ENCODE measurements at regions not wholly inside any gene's neighbourhood (a gene's known extent, or its start where the extent isn't known, plus 50 kb on each side); places are given as distances from the start of the nearest gene placed in this dataset.

DNA sequence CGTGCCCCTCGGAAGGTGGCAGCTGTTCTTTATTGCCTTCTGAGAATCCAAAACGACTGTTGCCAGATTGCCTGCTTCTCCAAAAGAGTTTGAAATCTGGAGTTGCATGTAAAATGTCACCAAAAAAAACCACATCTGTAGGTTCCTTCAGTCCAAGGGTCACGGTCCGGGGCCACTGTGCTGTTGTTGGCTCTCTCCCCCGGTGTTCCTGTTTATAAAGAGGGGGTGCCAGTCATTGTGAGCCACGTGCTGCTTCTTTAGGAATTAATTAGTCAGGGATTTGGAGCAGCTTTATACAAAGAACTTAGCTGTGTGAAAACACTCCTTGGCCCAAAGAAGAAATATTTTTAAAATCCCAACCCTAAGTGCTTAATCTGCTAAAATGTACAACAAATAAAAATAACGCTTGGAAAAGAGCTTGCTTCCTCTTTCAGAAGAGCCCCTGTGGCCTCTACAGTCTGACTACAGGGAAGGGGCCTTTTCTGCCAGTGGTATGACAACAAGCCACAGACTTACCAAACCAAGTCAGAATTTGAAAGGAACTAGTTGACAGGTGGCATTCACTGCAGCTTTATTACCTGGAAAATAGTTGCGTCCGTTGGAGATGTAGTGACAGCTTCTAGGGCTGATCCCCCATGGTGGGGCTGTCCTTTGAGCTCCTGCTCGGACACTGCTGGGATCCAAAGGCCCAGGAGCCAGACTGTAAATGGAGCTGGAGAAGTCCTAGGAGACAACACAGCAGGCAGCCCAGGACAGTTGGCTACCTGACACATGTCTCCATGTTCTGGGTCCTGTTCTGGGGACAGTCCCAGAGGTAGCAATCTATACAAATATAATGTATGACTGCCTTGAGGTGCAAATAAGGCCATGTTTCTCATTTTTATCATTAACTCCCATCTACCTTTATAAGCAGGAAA is 84.5 kb upstream of the SLC1A4 start:
- Mint-ChIP-seq H3K4me1 (peaks cover 3% of the 10 kb centered on the region), H3K9me3 (no peaks in the 10 kb centered on the region), H3K4me3 (no peak overlapping the region), H3K27ac (no peak overlapping the region), H3K27me3 (peaks cover 53% of the 10 kb centered on the region), H3K36me3 (no peaks in the 10 kb centered on the region)
- CTCF ChIA-PET, result interaction anchor here (1.2 to 1.9 kb wide), 3 partner anchors 13 to 416 kb away, joined by 3 to 7 read pairs (median 4); no protein-coding TSS in a partner anchor
- DNase-seq, result no peak

- Mint-ChIP-seq H3K4me3 (no peak overlapping the region), H3K27me3 (peaks cover 53% of the 10 kb centered on the region), H3K27ac (no peak overlapping the region), H3K36me3 (no peaks in the 10 kb centered on the region), H3K9me3 (no peaks in the 10 kb centered on the region), H3K4me1 (peaks cover 3% of the 10 kb centered on the region)
- DNase-seq, result no peak
- CTCF ChIA-PET, result interaction anchor here (1.4 to 1.9 kb wide), 2 partner anchors 12 to 417 kb away, joined by 3 to 7 read pairs; no protein-coding TSS in a partner anchor
Measured at GRCh38 chr2:64905338-64906024, 83.7 kb upstream of the SLC1A4 start.

DNA sequence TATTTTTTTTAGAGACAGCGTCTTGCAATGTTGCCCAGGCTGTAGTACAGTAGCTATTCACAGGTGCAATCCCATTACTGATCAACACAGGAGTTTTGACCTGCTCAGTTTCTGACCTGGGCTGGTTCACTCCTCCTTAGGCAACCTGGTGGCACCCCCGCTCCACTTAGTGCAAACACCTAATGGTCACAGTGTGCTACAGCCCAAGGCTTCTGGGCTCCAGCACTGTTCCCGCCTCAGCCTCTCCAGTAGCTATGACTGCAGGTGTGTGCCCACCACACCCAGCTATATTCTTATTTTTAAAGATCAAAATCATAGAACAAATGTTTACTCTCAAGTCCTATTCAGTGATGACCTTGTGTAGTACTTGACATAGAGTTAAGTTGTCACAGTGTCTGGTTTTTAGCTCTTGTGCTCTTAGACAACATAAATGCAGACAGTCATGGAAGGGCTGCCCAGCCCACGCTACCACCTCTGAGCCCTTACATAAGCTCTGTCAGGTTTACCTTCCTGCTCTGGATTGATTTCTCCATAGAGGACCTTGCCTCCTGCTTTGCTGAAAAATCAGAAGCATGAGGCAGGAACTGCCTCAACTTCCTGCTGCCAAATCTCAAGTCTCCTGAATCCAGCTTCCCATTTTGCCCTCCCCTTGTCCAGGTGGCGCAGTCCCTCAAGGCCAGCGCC is 82.2 kb upstream of the SLC1A4 start:
- no peak overlapping the region for H3K4me3 Mint-ChIP-seq
- CTCF ChIA-PET, result interaction anchor here (0.6 to 1.2 kb wide), 4 partner anchors 11 to 419 kb away, joined by 3 to 4 read pairs (median 3); no protein-coding TSS in a partner anchor
- DNase-seq, result no peak
- H3K9me3 Mint-ChIP-seq, result no peaks in the 10 kb centered on the region
- H3K4me1 Mint-ChIP-seq, result peaks cover 3% of the 10 kb centered on the region
- H3K27ac Mint-ChIP-seq, result no peak overlapping the region
- H3K36me3 Mint-ChIP-seq, result no peaks in the 10 kb centered on the region
- peaks cover 43% of the 10 kb centered on the region for H3K27me3 Mint-ChIP-seq

DNA sequence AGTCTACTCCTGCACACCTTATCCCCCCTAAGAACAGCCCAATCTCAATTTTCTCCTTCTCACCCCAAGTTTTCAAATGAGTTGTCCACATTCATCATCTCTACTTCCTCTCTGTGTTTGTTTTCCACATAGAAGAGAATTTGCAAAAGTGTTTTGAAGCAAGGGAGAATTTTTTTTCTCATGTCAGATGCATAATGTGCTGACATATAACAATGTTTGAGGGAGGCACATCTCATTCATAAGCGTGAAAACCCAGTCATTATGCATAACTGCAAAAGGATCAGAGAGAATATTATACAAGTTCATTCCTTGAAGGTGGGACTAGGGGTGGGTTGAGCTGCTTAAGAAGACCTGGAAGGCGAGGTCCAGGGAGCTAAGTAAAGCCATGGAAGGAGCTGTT is 80.8 kb upstream of the SLC1A4 start:
- no peak overlapping the region for H3K4me3 Mint-ChIP-seq
- peaks cover 34% of the 10 kb centered on the region for H3K27me3 Mint-ChIP-seq
- no peaks in the 10 kb centered on the region for H3K9me3 Mint-ChIP-seq
- no peak overlapping the region for H3K27ac Mint-ChIP-seq
- CTCF ChIA-PET, result interaction anchor here (1.0 to 1.1 kb wide), 2 partner anchors 9 to 11 kb away, joined by 3 read pairs; no protein-coding TSS in a partner anchor
- peaks cover 10% of the 10 kb centered on the region for H3K4me1 Mint-ChIP-seq
- no peak for DNase-seq
- no peaks in the 10 kb centered on the region for H3K36me3 Mint-ChIP-seq

DNA sequence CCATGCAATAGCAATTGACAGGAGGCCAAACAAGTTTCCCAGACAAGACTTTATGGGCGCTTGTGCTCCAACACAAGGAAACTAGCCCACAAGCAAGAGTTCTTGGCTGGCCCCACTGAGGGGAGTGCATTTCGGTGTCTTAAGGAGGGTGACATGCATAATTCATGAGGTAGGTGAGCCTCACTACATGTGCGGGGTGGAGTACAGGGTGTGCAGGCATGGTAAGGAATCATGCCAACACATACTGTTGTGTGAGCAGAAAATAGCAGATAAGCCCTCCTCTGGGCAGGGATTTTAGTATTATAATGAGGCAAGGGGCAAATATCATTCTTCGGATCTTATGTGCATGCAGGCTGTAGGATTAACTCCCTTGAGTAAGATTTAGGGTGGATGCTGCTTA is 78.7 kb upstream of the SLC1A4 start:
- H3K4me1 Mint-ChIP-seq, result peaks cover 12% of the 10 kb centered on the region
- no peaks in the 10 kb centered on the region for H3K36me3 Mint-ChIP-seq
- no peak overlapping the region for H3K27ac Mint-ChIP-seq
- DNase-seq, result no peak
- H3K9me3 Mint-ChIP-seq, result no peaks in the 10 kb centered on the region
- peaks cover 22% of the 10 kb centered on the region for H3K27me3 Mint-ChIP-seq
- H3K4me3 Mint-ChIP-seq, result no peak overlapping the region
- CTCF ChIA-PET, result no interaction called here

DNA sequence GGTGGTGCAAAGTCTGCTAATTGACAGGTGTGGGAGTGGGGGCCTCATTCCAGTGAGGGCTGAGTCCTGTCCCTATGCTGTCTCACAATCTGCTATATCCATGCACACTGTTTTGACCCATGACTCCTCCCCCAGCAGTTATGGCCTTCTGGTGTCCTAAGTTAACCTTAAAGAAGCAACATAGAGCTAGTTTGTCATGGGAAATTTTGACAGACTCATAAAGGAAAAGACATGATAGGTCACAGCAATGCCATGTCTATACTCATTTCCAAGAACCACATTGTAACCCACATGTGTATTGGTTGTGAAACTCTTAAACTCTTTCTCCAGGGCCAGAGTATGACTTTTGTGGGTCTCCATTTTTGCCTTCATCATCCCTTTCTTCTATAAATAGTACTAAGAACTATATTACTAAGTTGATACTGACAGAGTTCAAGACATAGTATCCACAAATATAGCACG is 78.2 kb upstream of the SLC1A4 start:
- Mint-ChIP-seq H3K9me3 (no peaks in the 10 kb centered on the region), H3K4me3 (no peak overlapping the region), H3K27ac (no peak overlapping the region), H3K36me3 (no peaks in the 10 kb centered on the region), H3K27me3 (peaks cover 21% of the 10 kb centered on the region), H3K4me1 (peaks cover 12% of the 10 kb centered on the region)
- CTCF ChIA-PET, result interaction anchor here (1.2 kb wide), 1 partner anchor 306 kb away, joined by 3 read pairs; no protein-coding TSS in a partner anchor
- no peak for DNase-seq

- Mint-ChIP-seq H3K36me3 (no peaks in the 10 kb centered on the region), H3K4me3 (no peak overlapping the region), H3K27me3 (peaks cover 8% of the 10 kb centered on the region), H3K9me3 (no peaks in the 10 kb centered on the region), H3K4me1 (peaks cover 22% of the 10 kb centered on the region), H3K27ac (no peak overlapping the region)
- peak; percentile 56 for DNase-seq
- CTCF ChIA-PET, result interaction anchor here (1.0 to 1.9 kb wide), 5 partner anchors 75 to 583 kb away, joined by 3 to 7 read pairs (median 4); no protein-coding TSS in a partner anchor
Measured at GRCh38 chr2:64913357-64913869, 75.8 kb upstream of the SLC1A4 start.

GRCh38 chr2:64914247-64914646 is 75.0 kb upstream of the SLC1A4 start:
- no peak overlapping the region for H3K27ac Mint-ChIP-seq
- no peak for DNase-seq
- peaks cover 31% of the 10 kb centered on the region for H3K4me1 Mint-ChIP-seq
- H3K27me3 Mint-ChIP-seq, result peaks cover 4% of the 10 kb centered on the region
- CTCF ChIA-PET, result interaction anchor here (1.1 to 7.6 kb wide), 2 partner anchors 118 to 126 kb away, joined by 4 to 60 read pairs; no protein-coding TSS in a partner anchor
- H3K4me3 Mint-ChIP-seq, result no peak overlapping the region
- no peaks in the 10 kb centered on the region for H3K9me3 Mint-ChIP-seq
- H3K36me3 Mint-ChIP-seq, result no peaks in the 10 kb centered on the region

DNA sequence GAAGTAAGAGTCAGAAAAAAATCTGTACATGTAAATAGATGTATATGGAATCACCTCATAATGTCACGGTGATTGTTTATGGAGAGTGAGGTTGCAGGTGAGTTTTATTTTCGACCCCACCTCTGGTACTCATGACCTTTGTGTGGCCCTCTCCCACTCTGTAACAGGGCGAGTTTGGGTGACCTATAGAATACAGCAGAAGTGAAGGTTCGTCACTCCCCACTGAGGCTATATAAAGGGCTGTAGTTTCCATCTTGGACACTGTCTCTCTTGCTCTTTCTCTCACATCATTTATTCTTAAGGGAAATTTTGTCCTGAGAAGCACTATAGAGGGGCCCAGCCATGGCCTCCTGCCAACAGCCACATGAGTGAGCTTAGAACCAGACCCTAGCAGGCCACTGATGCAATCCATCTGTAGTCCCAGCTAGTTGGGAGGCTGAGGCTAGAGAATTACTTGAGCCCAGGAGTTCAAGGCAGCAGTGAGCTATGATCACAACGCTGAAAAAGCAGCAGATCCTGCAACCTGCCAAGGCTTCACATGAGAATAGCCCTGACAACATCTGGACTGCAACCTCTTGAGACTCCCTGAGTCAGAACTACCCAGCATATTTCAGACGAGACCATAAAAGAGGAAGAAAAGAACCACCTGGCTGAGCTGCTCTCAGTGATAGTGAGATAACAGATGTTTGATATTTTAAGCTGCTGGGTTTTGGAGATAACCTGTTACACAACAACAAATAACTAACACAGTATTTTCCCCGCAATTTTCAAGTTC is 74.3 kb upstream of the SLC1A4 start:
- H3K27me3 Mint-ChIP-seq, result peaks cover 4% of the 10 kb centered on the region
- no peak overlapping the region for H3K27ac Mint-ChIP-seq
- DNase-seq, result no peak
- no peaks in the 10 kb centered on the region for H3K9me3 Mint-ChIP-seq
- peaks cover 36% of the 10 kb centered on the region for H3K4me1 Mint-ChIP-seq
- no peak overlapping the region for H3K4me3 Mint-ChIP-seq
- CTCF ChIA-PET, result interaction anchor here (1.0 to 7.6 kb wide), 12 partner anchors 16 to 584 kb away, joined by 3 to 60 read pairs (median 4); partner anchors contain the start of gene SLC1A4
- H3K36me3 Mint-ChIP-seq, result no peaks in the 10 kb centered on the region

- no peak overlapping the region for H3K27ac Mint-ChIP-seq
Measured at GRCh38 chr2:64915510-64915900, 73.7 kb upstream of the SLC1A4 start.

DNA sequence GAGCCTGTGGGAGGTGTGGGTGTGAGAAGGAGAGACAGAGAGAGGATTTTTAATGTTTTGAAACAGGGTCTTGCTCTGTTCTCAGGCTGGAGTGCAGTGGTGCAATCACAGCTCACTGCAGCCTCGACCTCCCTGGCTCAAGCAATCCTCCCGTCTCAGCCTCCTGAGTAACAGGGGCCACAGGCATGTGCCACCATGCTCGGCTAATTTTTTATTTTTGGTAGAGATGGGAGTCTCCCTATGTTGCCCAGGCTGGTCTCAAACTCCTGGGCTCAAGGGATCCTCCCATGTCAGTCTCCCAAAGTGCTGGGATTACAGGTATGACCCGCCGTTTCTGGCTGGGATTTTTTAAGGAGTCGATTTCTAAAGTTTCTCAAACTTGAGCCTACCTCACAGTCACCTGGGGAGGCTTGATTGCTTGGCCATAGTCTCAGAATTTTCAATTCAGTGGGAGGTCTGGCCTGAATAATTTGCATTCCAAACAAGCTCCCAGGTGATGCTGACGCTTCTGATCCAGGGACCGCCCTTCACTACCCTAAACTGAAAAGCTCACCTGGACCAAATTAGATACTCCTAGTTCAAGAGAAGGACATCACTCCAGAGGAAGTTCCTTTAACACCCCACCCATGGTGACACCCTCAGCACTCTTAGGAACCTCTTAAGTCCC is 70.8 kb upstream of the SLC1A4 start:
- H3K4me3 Mint-ChIP-seq, result peak overlapping the region; percentile 78
- DNase-seq, result no peak
- H3K27me3 Mint-ChIP-seq, result peaks cover 1% of the 10 kb centered on the region
- no peaks in the 10 kb centered on the region for H3K9me3 Mint-ChIP-seq
- H3K4me1 Mint-ChIP-seq, result peaks cover 29% of the 10 kb centered on the region
- no peaks in the 10 kb centered on the region for H3K36me3 Mint-ChIP-seq
- CTCF ChIA-PET, result interaction anchor here (0.5 to 7.6 kb wide), 38 partner anchors 10 to 633 kb away, joined by 3 to 60 read pairs (median 4); partner anchors contain the start of genes CEP68, RAB1A and SLC1A4
- H3K27ac Mint-ChIP-seq, result peak overlapping the region; percentile 74

More at GRCh38 chr2:64915510-64915900, 73.7 kb upstream of the SLC1A4 start:
- no peaks in the 10 kb centered on the region for H3K36me3 Mint-ChIP-seq
- no peaks in the 10 kb centered on the region for H3K9me3 Mint-ChIP-seq
- H3K4me1 Mint-ChIP-seq, result peaks cover 36% of the 10 kb centered on the region
- CTCF ChIA-PET, result interaction anchor here (0.6 to 7.6 kb wide), 12 partner anchors 15 to 1326 kb away, joined by 3 to 60 read pairs (median 4); partner anchors contain the start of gene SLC1A4
- DNase-seq, result no peak
- H3K27me3 Mint-ChIP-seq, result peaks cover 4% of the 10 kb centered on the region
- H3K4me3 Mint-ChIP-seq, result no peak overlapping the region

DNA sequence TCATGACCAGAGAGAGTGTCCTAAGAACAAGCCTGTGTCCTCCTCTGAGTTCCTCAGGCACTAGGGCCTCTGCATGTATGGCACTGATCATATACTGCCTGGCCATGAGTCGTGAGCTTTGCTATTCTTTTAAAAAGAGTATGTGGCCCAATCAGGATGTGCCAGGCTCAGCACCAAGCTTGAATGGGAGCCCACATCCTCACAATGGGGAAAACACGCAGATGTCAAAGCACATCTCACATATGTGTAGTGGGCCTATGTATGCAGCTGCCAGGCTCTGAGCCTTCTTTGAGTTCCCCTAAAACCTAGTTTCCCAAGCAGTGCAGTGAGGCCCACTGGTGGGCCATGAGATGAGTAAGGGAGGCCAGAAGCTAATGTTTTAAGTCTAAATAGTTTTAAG is 69.9 kb upstream of the SLC1A4 start:
- no peaks in the 10 kb centered on the region for H3K36me3 Mint-ChIP-seq
- no peak for DNase-seq
- no peaks in the 10 kb centered on the region for H3K27me3 Mint-ChIP-seq
- H3K4me3 Mint-ChIP-seq, result peak overlapping the region; percentile 17
- H3K9me3 Mint-ChIP-seq, result no peaks in the 10 kb centered on the region
- CTCF ChIA-PET, result interaction anchor here (0.7 to 7.6 kb wide), 8 partner anchors 11 to 146 kb away, joined by 3 to 60 read pairs (median 12); partner anchors contain the start of gene SLC1A4
- peaks cover 28% of the 10 kb centered on the region for H3K4me1 Mint-ChIP-seq
- H3K27ac Mint-ChIP-seq, result no peak overlapping the region
